Stimulated activated CD8-positive, alpha-beta memory T cell treated with anti-CD3 and anti-CD28 coated beads, Interleukin-7, amount 100 ng/mL, for 1 hour (primary cell): ENCODE measurements at regions not wholly inside any gene's neighbourhood (a gene's known extent, or its start where the extent isn't known, plus 50 kb on each side); places are given as distances from the start of the nearest gene placed in this dataset.
"Not testable (repeated sequence)": the region's sequence is repeated elsewhere in the genome, so short reads cannot be mapped to it uniquely, and the experiment has no call there.

ENCODE experiments used
- DNase-seq, 2 donors: peaks; one replicate each; pipeline ENCODE4 v3.0.0-alpha.2; 2020; ENCODE audit warnings: low read depth in 2 of 2

GRCh38 chr1:146282807-146283526 lies 54.1 kb upstream of the NOTCH2NLA start:
- DNase-seq, result not testable (repeated sequence)

GRCh38 chr1:146281522-146281921 lies 52.7 kb upstream of the NOTCH2NLA start:
- DNase-seq, result not testable (repeated sequence)

- not testable (repeated sequence) for DNase-seq
Measured at GRCh38 chr1:146278758-146279157, 49.9 kb upstream of the NOTCH2NLA start.
